GM23338 (cell line): ENCODE measurements at regions not wholly inside any gene's neighbourhood (a gene's known extent, or its start where the extent isn't known, plus 50 kb on each side); places are given as distances from the start of the nearest gene placed in this dataset.

Source experiments
- ATAC-seq: fragments of 200-7000 bp; cut with Tn5 transposase; 3 replicates; pipeline ENCODE4 v1.9.1; 2020
- DNase-seq: peaks from one replicate; pipeline ENCODE4 v3.0.0-alpha.2; 2015; ENCODE audit warnings: low spot score
- H2AFZ ChIP-seq: fragments of 200-600 bp; sonication (generic); 2 replicates; pipeline ENCODE4 v1.8.0; 2016; ENCODE audit warnings: antibody characterized with exemption, mild to moderate bottlenecking, moderate library complexity
- H3F3A ChIP-seq: fragments of 200-600 bp; sonication (generic); replicated peaks from 2 replicates; pipeline ENCODE4 v1.8.0; 2017; ENCODE audit warnings: antibody characterized with exemption, mixed run types, low read depth
- H3K27ac ChIP-seq: fragments of 200-600 bp; sonication (generic); 2 replicates; pipeline ENCODE4 v1.6.1; 2016; ENCODE audit warnings: low read depth
- H3K27me3 ChIP-seq: fragments of 200-600 bp; sonication (generic); 2 replicates; pipeline ENCODE4 v1.8.0; 2016; ENCODE audit warnings: mild to moderate bottlenecking, mixed run types, moderate library complexity; ENCODE audit not compliant: insufficient read depth
- H3K36me3 ChIP-seq: fragments of 200-600 bp; sonication (generic); 2 replicates; pipeline ENCODE4 v1.8.0; 2016; ENCODE audit warnings: mild to moderate bottlenecking; ENCODE audit not compliant: insufficient read depth
- H3K4me1 ChIP-seq: fragments of 200-600 bp; sonication (generic); 2 replicates; pipeline ENCODE4 v1.8.0; 2016; ENCODE audit warnings: mild to moderate bottlenecking, moderate library complexity; ENCODE audit not compliant: insufficient read depth
- H3K4me2 ChIP-seq: fragments of 200-600 bp; sonication (generic); 2 replicates; pipeline ENCODE4 v1.7.1; 2017; ENCODE audit warnings: mixed run types
- H3K4me3 ChIP-seq: fragments of 200-600 bp; sonication (generic); 2 replicates; pipeline ENCODE4 v1.6.1; 2016; ENCODE audit warnings: mixed run types
- H3K79me2 ChIP-seq: fragments of 200-600 bp; sonication (generic); replicated peaks from 2 replicates; pipeline ENCODE4 v1.8.0; 2017; ENCODE audit warnings: mild to moderate bottlenecking; ENCODE audit not compliant: insufficient read depth
- H3K9me2 ChIP-seq: fragments of 200-600 bp; sonication (generic); 2 replicates; pipeline ENCODE4 v1.8.0; 2017; ENCODE audit not compliant: insufficient read depth
- H4K20me1 ChIP-seq: fragments of 200-600 bp; sonication (generic); replicated peaks from 2 replicates; pipeline ENCODE4 v1.8.0; 2017; ENCODE audit warnings: mild to moderate bottlenecking; ENCODE audit not compliant: insufficient read depth
- H3K27ac Mint-ChIP-seq: 2 replicates; pipeline ENCODE4 v1.8.0; 2020; ENCODE audit warnings: inconsistent platforms, mild to moderate bottlenecking, moderate library complexity, mixed read lengths
- H3K27me3 Mint-ChIP-seq: 3 replicates; pipeline ENCODE4 v1.8.0; 2022; ENCODE audit warnings: low read depth, mild to moderate bottlenecking, moderate library complexity, mixed read lengths, inconsistent platforms; ENCODE audit not compliant: insufficient read depth, poor library complexity
- H3K36me3 Mint-ChIP-seq: 3 replicates; pipeline ENCODE4 v1.8.0; 2021; ENCODE audit warnings: low read depth, mild to moderate bottlenecking, inconsistent platforms, moderate library complexity, mixed read lengths
- H3K4me1 Mint-ChIP-seq: 3 replicates; pipeline ENCODE4 v1.8.0; 2020; ENCODE audit warnings: mild to moderate bottlenecking, inconsistent platforms, mixed read lengths
- H3K4me3 Mint-ChIP-seq: 3 replicates; pipeline ENCODE4 v1.8.0; 2021; ENCODE audit warnings: moderate library complexity, mild to moderate bottlenecking, inconsistent platforms, mixed read lengths
- H3K9me3 Mint-ChIP-seq: 3 replicates; pipeline ENCODE4 v1.8.0; 2020; ENCODE audit warnings: moderate library complexity, mild to moderate bottlenecking, inconsistent platforms, mixed read lengths
- CREB1 ChIP-seq: fragments of 250-450 bp; sonication (Bioruptor Pico); IDR thresholded peaks from 2 replicates; pipeline ENCODE4 v1.5.0; 2020; ENCODE audit warnings: low read depth, mild to moderate bottlenecking, moderate library complexity
- EZH2 ChIP-seq: fragments of 200-600 bp; sonication (generic); IDR thresholded peaks from one replicate; pipeline ENCODE4 v1.8.0; 2017; ENCODE audit warnings: antibody characterized with exemption, mild to moderate bottlenecking, low read depth; ENCODE audit not compliant: unreplicated experiment
- EZH2phosphoT487 ChIP-seq: fragments of 200-600 bp; sonication (generic); IDR thresholded peaks from one replicate; pipeline ENCODE4 v1.8.1; 2018; ENCODE audit warnings: antibody characterized with exemption; ENCODE audit not compliant: unreplicated experiment
- JUNB ChIP-seq: IDR thresholded peaks from one replicate; pipeline ENCODE4 v1.6.1; 2016; ENCODE audit warnings: antibody characterized with exemption; ENCODE audit not compliant: unreplicated experiment
- NANOG ChIP-seq: IDR thresholded peaks from 2 replicates; pipeline ENCODE4 v1.6.1; 2016; ENCODE audit warnings: antibody characterized with exemption, borderline replicate concordance
- POLR2AphosphoS5 ChIP-seq: IDR thresholded peaks from 2 replicates; pipeline ENCODE4 v1.6.1; 2016; ENCODE audit warnings: antibody characterized with exemption, low read depth
- STAT1 ChIP-seq: IDR thresholded peaks from one replicate; pipeline ENCODE4 v1.6.1; 2016; ENCODE audit warnings: antibody characterized with exemption; ENCODE audit not compliant: unreplicated experiment
- TF ChIP-seq, protein P1 (sequence below): IDR thresholded peaks from 2 replicates; pipeline ENCODE4 v1.6.1; 2016; ENCODE audit warnings: antibody characterized with exemption
- TF ChIP-seq, protein P2 (sequence below): fragments of 250-450 bp; sonication (Bioruptor Pico); IDR thresholded peaks from 2 replicates; pipeline ENCODE4 v1.5.0; 2020; ENCODE audit warnings: mild to moderate bottlenecking, moderate library complexity

DNA sequence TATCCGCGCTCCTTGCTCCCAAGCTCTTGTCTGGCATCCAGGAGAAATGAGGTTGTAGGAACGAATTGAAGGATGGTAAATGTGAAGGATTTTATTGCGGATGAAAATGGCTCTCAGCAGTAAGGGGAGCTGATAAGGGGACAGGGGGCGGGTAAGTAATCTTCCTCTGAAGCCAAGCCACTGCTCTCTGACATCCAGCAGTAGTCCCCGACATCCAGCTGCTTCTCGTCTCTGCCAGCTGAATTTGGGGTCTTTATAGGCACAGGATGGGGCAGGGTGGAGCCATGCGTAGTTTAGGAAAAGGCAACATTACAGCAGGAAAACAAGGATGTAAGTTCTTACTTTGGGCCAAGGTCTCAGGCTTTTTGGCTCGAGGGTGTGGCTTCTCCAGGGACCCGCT is 1370.1 kb upstream of the RAG2 start:
- DNase-seq: no peak
- Histone ChIP-seq H3F3A (no peaks in the 10 kb centered on the region), H4K20me1 (no peaks in the 10 kb centered on the region), H3K79me2 (no peaks in the 10 kb centered on the region), H3K4me2 (no peak overlapping the region), H3K4me3 (no peak overlapping the region), H3K4me1 (no peaks in the 10 kb centered on the region; the same call in 1 of the 2 replicates), H2AFZ (no peak overlapping the region), H3K27me3 (no peaks in the 10 kb centered on the region), H3K36me3 (no peaks in the 10 kb centered on the region; the same call in 1 of the 2 replicates), H3K27ac (no peak overlapping the region), H3K9me2 (no peaks in the 10 kb centered on the region)
- H3K4me3 Mint-ChIP-seq: no peak overlapping the region
- ATAC-seq: no peak
- peaks cover 25% of the 10 kb centered on the region for H3K4me1 Mint-ChIP-seq
- no peak overlapping the region for H3K27ac Mint-ChIP-seq
- peaks cover 3% of the 10 kb centered on the region for H3K27me3 Mint-ChIP-seq
- H3K36me3 Mint-ChIP-seq: peaks cover 18% of the 10 kb centered on the region
- peaks cover 5% of the 10 kb centered on the region; the same call in 2 of the 3 replicates for H3K9me3 Mint-ChIP-seq
- TF ChIP-seq JUNB (no peak), POLR2AphosphoS5 (no peak), NANOG (no peak), EZH2 (no peak), CREB1 (CRISPR knock-in tag) (no peak), STAT1 (no peak)

DNA sequence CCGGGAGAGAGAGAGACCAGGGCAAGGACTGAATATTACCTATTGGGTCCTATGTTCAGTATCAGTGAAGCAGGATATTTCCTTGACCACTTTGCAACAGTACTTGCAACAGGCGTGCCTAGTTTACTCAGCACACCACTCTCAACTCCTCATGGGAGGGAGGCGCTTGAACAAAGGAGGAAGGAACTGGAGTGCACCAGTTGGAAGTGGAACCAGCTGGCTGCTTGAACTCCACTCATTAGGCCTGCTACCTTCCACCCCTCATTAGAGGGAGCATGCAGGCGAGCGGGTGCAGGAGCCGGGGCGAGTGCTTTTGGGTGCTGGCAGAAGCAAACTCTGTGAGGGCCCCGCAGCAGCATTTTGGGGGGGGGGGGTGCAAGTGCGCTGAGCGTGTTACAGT is 1369.6 kb upstream of the RAG2 start:
- ATAC-seq (no peak), DNase-seq (no peak)
- no peaks in the 10 kb centered on the region; the same call in 1 of the 2 replicates for H3K4me1 ChIP-seq
- no peaks in the 10 kb centered on the region; the same call in 1 of the 2 replicates for H3K36me3 ChIP-seq
- no peaks in the 10 kb centered on the region for H3K27me3 ChIP-seq
- H3K4me3 Mint-ChIP-seq: no peak overlapping the region
- H3K79me2 ChIP-seq: no peaks in the 10 kb centered on the region
- no peak overlapping the region for H3K27ac Mint-ChIP-seq
- H2AFZ ChIP-seq: no peak overlapping the region
- H3K4me2 ChIP-seq: no peak overlapping the region
- peaks cover 18% of the 10 kb centered on the region for H3K36me3 Mint-ChIP-seq
- H4K20me1 ChIP-seq: no peaks in the 10 kb centered on the region
- H3F3A ChIP-seq: no peaks in the 10 kb centered on the region
- H3K27ac ChIP-seq: no peak overlapping the region
- no peak overlapping the region for H3K4me3 ChIP-seq
- no peaks in the 10 kb centered on the region for H3K9me2 ChIP-seq
- peaks cover 25% of the 10 kb centered on the region for H3K4me1 Mint-ChIP-seq
- TF ChIP-seq, protein P1, sequence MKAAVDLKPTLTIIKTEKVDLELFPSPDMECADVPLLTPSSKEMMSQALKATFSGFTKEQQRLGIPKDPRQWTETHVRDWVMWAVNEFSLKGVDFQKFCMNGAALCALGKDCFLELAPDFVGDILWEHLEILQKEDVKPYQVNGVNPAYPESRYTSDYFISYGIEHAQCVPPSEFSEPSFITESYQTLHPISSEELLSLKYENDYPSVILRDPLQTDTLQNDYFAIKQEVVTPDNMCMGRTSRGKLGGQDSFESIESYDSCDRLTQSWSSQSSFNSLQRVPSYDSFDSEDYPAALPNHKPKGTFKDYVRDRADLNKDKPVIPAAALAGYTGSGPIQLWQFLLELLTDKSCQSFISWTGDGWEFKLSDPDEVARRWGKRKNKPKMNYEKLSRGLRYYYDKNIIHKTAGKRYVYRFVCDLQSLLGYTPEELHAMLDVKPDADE: no peak
- TF ChIP-seq EZH2phosphoT487 (no peak), STAT1 (no peak)
- TF ChIP-seq, protein P2, sequence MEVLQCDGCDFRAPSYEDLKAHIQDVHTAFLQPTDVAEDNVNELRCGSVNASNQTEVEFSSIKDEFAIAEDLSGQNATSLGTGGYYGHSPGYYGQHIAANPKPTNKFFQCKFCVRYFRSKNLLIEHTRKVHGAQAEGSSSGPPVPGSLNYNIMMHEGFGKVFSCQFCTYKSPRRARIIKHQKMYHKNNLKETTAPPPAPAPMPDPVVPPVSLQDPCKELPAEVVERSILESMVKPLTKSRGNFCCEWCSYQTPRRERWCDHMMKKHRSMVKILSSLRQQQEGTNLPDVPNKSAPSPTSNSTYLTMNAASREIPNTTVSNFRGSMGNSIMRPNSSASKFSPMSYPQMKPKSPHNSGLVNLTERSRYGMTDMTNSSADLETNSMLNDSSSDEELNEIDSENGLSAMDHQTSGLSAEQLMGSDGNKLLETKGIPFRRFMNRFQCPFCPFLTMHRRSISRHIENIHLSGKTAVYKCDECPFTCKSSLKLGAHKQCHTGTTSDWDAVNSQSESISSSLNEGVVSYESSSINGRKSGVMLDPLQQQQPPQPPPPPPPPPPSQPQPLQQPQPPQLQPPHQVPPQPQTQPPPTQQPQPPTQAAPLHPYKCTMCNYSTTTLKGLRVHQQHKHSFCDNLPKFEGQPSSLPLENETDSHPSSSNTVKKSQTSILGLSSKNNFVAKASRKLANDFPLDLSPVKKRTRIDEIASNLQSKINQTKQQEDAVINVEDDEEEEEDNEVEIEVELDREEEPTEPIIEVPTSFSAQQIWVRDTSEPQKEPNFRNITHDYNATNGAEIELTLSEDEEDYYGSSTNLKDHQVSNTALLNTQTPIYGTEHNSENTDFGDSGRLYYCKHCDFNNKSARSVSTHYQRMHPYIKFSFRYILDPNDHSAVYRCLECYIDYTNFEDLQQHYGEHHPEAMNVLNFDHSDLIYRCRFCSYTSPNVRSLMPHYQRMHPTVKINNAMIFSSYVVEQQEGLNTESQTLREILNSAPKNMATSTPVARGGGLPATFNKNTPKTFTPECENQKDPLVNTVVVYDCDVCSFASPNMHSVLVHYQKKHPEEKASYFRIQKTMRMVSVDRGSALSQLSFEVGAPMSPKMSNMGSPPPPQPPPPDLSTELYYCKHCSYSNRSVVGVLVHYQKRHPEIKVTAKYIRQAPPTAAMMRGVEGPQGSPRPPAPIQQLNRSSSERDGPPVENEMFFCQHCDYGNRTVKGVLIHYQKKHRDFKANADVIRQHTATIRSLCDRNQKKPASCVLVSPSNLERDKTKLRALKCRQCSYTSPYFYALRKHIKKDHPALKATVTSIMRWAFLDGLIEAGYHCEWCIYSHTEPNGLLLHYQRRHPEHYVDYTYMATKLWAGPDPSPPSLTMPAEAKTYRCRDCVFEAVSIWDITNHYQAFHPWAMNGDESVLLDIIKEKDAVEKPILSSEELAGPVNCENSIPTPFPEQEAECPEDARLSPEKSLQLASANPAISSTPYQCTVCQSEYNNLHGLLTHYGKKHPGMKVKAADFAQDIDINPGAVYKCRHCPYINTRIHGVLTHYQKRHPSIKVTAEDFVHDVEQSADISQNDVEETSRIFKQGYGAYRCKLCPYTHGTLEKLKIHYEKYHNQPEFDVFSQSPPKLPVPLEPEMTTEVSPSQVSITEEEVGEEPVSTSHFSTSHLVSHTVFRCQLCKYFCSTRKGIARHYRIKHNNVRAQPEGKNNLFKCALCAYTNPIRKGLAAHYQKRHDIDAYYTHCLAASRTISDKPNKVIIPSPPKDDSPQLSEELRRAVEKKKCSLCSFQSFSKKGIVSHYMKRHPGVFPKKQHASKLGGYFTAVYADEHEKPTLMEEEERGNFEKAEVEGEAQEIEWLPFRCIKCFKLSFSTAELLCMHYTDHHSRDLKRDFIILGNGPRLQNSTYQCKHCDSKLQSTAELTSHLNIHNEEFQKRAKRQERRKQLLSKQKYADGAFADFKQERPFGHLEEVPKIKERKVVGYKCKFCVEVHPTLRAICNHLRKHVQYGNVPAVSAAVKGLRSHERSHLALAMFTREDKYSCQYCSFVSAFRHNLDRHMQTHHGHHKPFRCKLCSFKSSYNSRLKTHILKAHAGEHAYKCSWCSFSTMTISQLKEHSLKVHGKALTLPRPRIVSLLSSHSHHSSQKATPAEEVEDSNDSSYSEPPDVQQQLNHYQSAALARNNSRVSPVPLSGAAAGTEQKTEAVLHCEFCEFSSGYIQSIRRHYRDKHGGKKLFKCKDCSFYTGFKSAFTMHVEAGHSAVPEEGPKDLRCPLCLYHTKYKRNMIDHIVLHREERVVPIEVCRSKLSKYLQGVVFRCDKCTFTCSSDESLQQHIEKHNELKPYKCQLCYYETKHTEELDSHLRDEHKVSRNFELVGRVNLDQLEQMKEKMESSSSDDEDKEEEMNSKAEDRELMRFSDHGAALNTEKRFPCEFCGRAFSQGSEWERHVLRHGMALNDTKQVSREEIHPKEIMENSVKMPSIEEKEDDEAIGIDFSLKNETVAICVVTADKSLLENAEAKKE (CRISPR knock-in tag): no peak
- peaks cover 5% of the 10 kb centered on the region; the same call in 2 of the 3 replicates for H3K9me3 Mint-ChIP-seq
- H3K27me3 Mint-ChIP-seq: peaks cover 3% of the 10 kb centered on the region
